GM12801 (cell line): ENCODE measurements at regions not wholly inside any gene's neighbourhood (a gene's known extent, or its start where the extent isn't known, plus 50 kb on each side); places are given as distances from the start of the nearest gene placed in this dataset.

Experiments used
- TF ChIP-seq, protein P1 (sequence below): IDR thresholded peaks from one replicate; pipeline ENCODE4 v1.5.1; 2011; ENCODE audit warnings: control low read depth; ENCODE audit not compliant: insufficient read length; ENCODE audit errors: extremely low read depth

DNA sequence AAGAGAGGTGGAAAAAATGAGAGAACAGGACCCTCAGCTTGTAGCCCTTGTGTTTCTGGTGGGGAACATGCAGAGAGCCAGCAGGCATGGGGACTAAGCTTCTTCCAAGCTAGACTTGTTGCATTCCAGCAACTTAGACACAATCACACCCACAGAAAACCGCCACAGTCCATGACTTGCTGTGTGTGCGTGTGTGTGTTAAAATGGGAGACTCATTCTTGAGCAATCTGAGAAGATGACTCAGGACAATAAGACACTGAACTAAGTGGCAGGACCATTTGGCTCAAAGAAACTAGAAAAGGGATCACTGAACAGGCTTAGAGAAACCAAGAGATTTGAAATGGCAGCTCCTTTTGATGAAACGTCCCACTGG, 78.0 kb downstream of the HLX start:
- TF ChIP-seq, protein P1, sequence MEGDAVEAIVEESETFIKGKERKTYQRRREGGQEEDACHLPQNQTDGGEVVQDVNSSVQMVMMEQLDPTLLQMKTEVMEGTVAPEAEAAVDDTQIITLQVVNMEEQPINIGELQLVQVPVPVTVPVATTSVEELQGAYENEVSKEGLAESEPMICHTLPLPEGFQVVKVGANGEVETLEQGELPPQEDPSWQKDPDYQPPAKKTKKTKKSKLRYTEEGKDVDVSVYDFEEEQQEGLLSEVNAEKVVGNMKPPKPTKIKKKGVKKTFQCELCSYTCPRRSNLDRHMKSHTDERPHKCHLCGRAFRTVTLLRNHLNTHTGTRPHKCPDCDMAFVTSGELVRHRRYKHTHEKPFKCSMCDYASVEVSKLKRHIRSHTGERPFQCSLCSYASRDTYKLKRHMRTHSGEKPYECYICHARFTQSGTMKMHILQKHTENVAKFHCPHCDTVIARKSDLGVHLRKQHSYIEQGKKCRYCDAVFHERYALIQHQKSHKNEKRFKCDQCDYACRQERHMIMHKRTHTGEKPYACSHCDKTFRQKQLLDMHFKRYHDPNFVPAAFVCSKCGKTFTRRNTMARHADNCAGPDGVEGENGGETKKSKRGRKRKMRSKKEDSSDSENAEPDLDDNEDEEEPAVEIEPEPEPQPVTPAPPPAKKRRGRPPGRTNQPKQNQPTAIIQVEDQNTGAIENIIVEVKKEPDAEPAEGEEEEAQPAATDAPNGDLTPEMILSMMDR: no peak

DNA sequence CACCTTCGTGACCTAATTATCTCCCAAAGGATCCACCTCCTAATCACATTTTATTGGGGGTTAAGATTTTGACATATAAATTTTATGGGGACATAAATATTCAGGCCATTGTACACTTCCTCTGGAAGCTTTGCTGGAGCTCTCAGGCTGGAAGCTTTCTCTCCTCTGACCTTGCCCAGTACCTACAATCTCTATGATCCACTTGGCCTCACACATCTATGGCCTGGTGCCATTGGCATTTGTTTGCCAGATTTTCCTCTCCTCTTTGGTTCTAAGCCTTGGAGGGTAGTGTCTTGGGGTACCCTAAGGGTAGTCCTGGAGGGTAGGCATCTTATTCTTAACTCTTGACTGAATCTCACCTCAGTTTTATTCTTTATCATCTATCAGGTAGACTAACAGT, 79.0 kb downstream of the HLX start:
- TF ChIP-seq, protein P1: no peak

DNA sequence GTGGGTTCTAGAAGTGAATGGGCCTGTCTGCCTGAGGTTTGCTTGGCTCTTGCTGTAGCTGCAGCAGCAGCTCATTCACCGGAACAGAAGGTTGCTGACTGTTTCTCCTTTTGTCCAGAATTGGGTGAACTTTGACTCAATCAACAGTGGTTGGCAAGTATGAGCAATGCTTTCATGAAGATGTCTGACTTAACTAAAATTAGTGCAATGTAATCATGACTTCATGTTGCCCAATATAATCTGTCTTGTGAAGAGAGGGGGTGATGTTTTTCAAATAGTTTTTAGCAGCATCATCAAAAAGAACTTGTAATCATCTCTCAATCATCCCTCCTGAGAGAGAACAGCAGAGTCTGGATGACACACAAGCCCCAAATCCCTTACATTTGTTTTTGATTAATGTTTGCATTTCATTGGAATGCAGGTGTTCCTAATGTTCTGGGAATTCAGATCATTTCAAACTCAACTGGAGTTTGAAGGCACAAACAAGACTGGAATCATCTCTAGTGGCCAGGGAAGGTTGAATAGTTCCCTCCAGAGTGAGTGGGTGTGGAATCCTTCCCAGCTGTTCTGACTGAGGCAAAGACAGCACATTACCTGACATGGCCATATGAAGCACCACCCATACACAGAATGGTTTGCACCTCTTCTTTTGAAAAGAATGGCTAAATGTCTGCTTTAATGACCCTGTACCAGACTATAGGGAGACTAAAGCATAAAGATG, 82.9 kb downstream of the HLX start:
- TF ChIP-seq, protein P1: no peak

DNA sequence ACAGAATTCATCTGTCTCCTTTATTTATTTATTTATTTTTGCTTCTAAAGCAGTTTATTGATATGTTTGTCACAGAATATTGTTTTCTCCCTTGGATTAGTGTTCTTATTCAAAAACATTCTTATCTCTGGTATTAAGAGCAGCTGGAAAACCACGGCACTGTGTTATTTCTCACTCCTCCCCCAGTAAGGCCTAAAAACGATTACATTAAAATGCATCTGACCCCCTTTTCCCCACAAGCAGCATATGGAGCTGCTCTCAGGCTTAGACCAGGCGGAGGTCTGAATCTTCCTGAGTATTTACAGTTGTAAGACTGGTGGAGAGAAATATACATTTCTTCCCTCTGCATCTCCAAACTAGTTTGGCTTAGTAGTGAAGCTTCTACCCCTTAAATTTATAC, 86.8 kb downstream of the HLX start:
- TF ChIP-seq, protein P1: no peak

DNA sequence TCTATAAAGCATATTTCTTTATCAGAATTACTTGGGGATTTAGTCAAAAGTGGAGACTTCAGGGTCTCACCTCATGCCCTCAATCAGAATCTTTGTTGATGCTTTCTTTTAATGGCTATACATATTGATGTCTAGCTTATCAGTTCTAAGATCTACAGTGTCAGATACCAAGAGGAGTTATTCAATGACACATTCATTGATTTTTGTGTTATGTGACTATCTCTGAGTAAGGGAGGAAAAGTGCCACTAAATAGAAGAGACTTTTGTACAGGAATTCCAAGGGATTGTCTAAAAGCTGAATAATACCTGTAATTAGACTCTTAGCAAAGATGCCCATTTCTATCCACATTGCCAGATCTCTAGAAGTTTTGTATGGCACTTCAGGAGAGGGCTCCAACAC, 87.2 kb downstream of the HLX start:
- TF ChIP-seq, protein P1: no peak

- TF ChIP-seq, protein P1: no peak
These were observed 87.8 kb downstream of the HLX start for GRCh38 chr1:220966881-220967611.

DNA sequence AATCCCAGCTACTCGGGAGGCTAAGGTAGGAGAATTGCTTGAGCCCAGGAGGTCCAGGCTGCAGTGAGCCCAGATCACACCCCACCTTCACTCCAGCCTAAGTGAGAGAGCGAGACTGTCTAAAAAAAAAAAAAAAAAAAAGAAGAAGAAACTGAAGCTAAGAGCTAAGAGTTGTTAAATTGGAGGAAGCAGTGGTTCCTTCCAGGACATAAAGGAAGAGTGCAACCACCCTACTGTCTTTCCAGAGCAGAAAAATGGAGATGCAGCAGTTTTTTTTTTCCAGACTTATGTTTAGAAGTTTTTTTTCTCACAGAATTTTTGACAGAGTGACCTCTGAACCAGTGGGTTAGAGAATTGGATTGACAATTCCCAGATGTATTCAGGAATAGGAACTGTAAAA, 88.7 kb downstream of the HLX start:
- TF ChIP-seq, protein P1: no peak
